ENCODE measurements at regions not wholly inside any gene's neighbourhood (a gene's known extent, or its start where the extent isn't known, plus 50 kb on each side); places are given as distances from the start of the nearest gene placed in this dataset.

DNA sequence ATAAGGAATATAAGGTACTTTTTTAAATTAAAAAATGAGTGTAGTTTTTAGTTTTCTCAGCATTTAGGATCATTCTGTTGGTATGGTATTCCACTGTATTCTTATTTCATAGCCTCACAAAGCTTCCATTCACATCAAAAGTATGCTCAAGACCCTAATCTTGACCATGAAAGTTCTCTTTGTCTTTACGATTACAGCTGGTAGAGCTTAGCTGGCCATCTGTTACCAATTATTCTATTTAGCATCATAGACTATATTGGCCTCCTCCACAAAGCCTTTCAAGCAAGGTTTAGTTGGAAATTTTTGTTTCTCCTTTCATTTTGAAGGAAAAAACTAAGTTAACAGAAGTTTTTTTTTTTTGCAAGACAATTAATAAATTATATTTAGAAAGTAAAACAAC, 245.1 kb downstream of the KCTD12 start:
- DNase-seq (ENCODE audit: low spot score) = peak; percentile 42
- ChIA-PET POLR2A (ENCODE audit: low non-redundant PET) (no interaction called here), CTCF (no interaction called here)
- no peaks in the 10 kb centered on the region for H3K9me3 ChIP-seq (ENCODE audit: low read depth, low read length, poor library complexity, severe bottlenecking)
- no TSS peak for BruUV-seq (replicated peaks)
- peaks cover 7% of the 10 kb centered on the region for H3K4me1 ChIP-seq (ENCODE audit: insufficient read depth, low read length, poor library complexity, severe bottlenecking)
- no peak overlapping the region for H3K4me3 ChIP-seq (ENCODE audit: low read depth, low read length, poor library complexity, severe bottlenecking)
- intact Hi-C loops (cut with micrococcal nuclease; ENCODE audit: unreplicated experiment) = no loop called here
- H3K36me3 ChIP-seq (ENCODE audit: insufficient read depth, low read length, poor library complexity, severe bottlenecking) = no peaks in the 10 kb centered on the region
- no peaks in the 10 kb centered on the region for H3K27me3 ChIP-seq (replicated peaks; ENCODE audit: insufficient read depth, low read depth, low read length, poor library complexity)
- no peak for TF ChIP-seq EZH2 (IDR thresholded peaks at IDR 0.05; ENCODE audit: borderline replicate concordance, low read depth, low read length, poor library complexity, severe bottlenecking)
- TF ChIP-seq, protein P1, sequence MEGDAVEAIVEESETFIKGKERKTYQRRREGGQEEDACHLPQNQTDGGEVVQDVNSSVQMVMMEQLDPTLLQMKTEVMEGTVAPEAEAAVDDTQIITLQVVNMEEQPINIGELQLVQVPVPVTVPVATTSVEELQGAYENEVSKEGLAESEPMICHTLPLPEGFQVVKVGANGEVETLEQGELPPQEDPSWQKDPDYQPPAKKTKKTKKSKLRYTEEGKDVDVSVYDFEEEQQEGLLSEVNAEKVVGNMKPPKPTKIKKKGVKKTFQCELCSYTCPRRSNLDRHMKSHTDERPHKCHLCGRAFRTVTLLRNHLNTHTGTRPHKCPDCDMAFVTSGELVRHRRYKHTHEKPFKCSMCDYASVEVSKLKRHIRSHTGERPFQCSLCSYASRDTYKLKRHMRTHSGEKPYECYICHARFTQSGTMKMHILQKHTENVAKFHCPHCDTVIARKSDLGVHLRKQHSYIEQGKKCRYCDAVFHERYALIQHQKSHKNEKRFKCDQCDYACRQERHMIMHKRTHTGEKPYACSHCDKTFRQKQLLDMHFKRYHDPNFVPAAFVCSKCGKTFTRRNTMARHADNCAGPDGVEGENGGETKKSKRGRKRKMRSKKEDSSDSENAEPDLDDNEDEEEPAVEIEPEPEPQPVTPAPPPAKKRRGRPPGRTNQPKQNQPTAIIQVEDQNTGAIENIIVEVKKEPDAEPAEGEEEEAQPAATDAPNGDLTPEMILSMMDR (conservative IDR thresholded peaks at IDR 0.05; ENCODE audit: low read depth, low read length) = no peak
- no peak overlapping the region for H3K27ac ChIP-seq (ENCODE audit: low read depth, low read length, poor library complexity, severe bottlenecking)

DNA sequence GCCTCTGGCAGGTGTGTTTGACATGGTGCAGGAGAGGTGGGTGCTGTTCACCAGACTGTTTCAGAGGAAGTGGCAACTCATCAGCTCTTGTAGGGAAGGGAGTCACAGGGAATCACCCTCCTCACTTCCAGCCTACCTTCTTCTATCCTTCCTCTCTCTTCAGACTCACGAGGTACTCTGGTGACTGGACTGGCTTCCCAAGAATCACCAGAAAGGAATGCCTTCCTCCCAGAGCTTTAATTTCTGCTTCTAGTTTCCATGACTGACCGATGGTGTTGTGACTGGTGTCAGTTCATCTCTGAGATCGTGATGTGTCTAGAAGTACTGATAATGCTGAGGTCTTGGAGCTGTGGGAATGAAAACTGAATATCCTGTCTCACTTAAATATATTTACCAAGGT, 247.3 kb downstream of the KCTD12 start:
- no TSS peak for BruUV-seq (replicated peaks)
- ChIA-PET CTCF (no interaction called here), POLR2A (ENCODE audit: low non-redundant PET) (no interaction called here)
- no peak overlapping the region for H3K4me3 ChIP-seq (ENCODE audit: low read depth, low read length, poor library complexity, severe bottlenecking)
- TF ChIP-seq, protein P1 (conservative IDR thresholded peaks at IDR 0.05; ENCODE audit: low read depth, low read length) = no peak
- no peak for TF ChIP-seq EZH2 (IDR thresholded peaks at IDR 0.05; ENCODE audit: borderline replicate concordance, low read depth, low read length, poor library complexity, severe bottlenecking)
- DNase-seq (ENCODE audit: low spot score) = no peak
- intact Hi-C loops (cut with micrococcal nuclease; ENCODE audit: unreplicated experiment) = no loop called here
- no peaks in the 10 kb centered on the region for H3K9me3 ChIP-seq (ENCODE audit: low read depth, low read length, poor library complexity, severe bottlenecking)
- H3K27ac ChIP-seq (ENCODE audit: low read depth, low read length, poor library complexity, severe bottlenecking) = no peak overlapping the region
- H3K36me3 ChIP-seq (ENCODE audit: insufficient read depth, low read length, poor library complexity, severe bottlenecking) = no peaks in the 10 kb centered on the region
- no peaks in the 10 kb centered on the region for H3K27me3 ChIP-seq (replicated peaks; ENCODE audit: insufficient read depth, low read depth, low read length, poor library complexity)
- H3K4me1 ChIP-seq (ENCODE audit: insufficient read depth, low read length, poor library complexity, severe bottlenecking) = peaks cover 7% of the 10 kb centered on the region

DNA sequence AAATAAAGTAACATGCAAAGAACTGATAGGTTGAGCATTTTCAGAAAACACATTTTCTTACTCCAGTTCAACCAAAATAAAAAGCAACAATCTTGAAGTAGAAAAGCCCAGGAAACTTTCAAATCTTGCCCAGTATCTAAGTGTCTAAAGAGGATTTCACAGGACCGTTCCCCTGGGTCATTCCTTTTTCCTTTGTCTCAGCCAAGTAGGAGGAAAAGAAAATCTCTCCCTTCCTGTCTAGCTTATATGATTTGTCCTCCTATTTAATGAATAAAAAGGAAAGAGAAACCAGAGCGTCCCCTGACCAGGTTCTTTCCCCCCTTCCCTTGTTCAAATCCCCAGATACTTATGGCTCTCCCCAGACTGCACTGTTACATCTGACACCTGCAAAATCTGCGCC, 248.0 kb downstream of the KCTD12 start:
- DNase-seq (ENCODE audit: low spot score) = no peak
- Histone ChIP-seq H3K27ac (ENCODE audit: low read depth, low read length, poor library complexity, severe bottlenecking) (no peak overlapping the region), H3K9me3 (ENCODE audit: low read depth, low read length, poor library complexity, severe bottlenecking) (no peaks in the 10 kb centered on the region), H3K27me3 (replicated peaks; ENCODE audit: insufficient read depth, low read depth, low read length, poor library complexity) (no peaks in the 10 kb centered on the region), H3K4me3 (ENCODE audit: low read depth, low read length, poor library complexity, severe bottlenecking) (no peak overlapping the region), H3K36me3 (ENCODE audit: insufficient read depth, low read length, poor library complexity, severe bottlenecking) (no peaks in the 10 kb centered on the region), H3K4me1 (ENCODE audit: insufficient read depth, low read length, poor library complexity, severe bottlenecking) (peaks cover 7% of the 10 kb centered on the region)
- no TSS peak for BruUV-seq (replicated peaks)
- ChIA-PET POLR2A (ENCODE audit: low non-redundant PET) (no interaction called here), CTCF (no interaction called here)
- intact Hi-C loops (cut with micrococcal nuclease; ENCODE audit: unreplicated experiment) = no loop called here
- no peak for TF ChIP-seq EZH2 (IDR thresholded peaks at IDR 0.05; ENCODE audit: borderline replicate concordance, low read depth, low read length, poor library complexity, severe bottlenecking)
- TF ChIP-seq, protein P1 (conservative IDR thresholded peaks at IDR 0.05; ENCODE audit: low read depth, low read length) = no peak

Data from A673 (cell line).